Amygdala (tissue), 56 donors: ENCODE measurements at regions not wholly inside any gene's neighbourhood (a gene's known extent, or its start where the extent isn't known, plus 50 kb on each side); places are given as distances from the start of the nearest gene placed in this dataset.
"Not testable (repeated sequence)": the region's sequence is repeated elsewhere in the genome, so short reads cannot be mapped to it uniquely, and the experiment has no call there.

ENCODE experiments used
- DNase-seq, 56 donors: peaks; one replicate each; lab custom pipeline; 2025; lab: John Stamatoyannopoulos, UW

DNA sequence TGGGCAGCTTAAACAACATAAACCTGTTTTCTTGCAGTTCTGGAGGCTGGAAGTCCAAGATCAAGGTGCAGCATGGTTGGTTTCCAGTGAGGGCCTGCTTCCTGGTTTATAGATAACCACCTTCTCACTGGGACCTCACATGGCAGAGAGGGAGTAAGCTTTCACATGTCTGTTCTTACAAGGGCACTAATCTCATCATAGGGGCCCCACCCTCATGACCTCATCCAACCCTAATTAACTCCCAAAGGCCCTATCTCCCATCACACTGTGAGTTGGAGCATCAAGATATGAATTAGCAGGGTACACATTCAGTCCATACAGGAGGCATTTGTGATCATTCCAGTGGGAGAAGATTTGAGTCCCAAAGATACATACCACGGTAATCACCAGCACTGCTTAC lies 50.5 kb upstream of the GRIN2A start:
- no peak for DNase-seq

GRCh38 chr16:10239640-10240039 lies 57.4 kb upstream of the GRIN2A start:
- no peak for DNase-seq

- no peak for DNase-seq
Observed at GRCh38 chr16:10240854-10241613, 58.8 kb upstream of the GRIN2A start.

- DNase-seq = peak in 9 of 56 donors; percentile 5 to 33 (median 11)
Observed at GRCh38 chr16:10242097-10242496, 59.9 kb upstream of the GRIN2A start.

DNA sequence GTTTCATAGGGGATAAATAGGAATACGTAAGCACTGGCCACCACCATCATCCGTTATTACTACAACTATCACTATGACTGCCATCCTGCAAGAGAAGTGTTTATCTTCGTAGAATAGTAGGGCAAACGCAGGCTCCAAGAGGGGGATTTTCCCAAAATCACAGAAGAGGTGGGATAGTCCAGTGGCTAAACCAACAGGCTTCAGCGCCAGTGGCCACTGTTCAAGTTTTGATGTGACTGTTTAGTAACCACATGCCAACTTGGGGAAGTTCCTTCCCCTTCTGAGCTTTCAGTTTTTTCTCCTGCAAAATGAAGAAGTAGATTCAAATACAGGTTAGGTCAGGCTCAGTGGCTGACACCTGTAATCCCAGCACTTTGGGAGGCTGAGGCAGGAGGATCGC lies 60.7 kb upstream of the GRIN2A start:
- no peak for DNase-seq

DNA sequence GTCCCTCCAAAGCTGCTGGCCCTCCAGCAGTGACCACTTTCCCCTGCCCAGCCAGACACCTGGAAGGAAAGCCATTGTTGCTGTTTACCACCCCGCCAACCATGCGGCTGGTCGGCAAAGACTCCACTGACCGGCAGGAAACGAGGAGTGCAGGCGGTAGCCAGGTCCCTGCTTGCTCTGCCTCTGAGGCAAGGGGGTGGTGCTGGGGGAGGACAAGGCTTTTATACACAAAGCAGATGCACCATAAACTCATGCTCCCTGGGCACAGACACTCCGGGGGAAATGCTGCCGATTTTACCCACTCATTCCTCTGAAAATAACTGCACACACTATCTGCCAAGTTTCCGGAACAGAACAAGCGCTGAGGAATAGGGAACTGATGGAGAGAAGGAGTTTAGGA lies 62.8 kb upstream of the GRIN2A start:
- DNase-seq = peak in 16 of 56 donors; percentile 1 to 53 (median 8)

DNA sequence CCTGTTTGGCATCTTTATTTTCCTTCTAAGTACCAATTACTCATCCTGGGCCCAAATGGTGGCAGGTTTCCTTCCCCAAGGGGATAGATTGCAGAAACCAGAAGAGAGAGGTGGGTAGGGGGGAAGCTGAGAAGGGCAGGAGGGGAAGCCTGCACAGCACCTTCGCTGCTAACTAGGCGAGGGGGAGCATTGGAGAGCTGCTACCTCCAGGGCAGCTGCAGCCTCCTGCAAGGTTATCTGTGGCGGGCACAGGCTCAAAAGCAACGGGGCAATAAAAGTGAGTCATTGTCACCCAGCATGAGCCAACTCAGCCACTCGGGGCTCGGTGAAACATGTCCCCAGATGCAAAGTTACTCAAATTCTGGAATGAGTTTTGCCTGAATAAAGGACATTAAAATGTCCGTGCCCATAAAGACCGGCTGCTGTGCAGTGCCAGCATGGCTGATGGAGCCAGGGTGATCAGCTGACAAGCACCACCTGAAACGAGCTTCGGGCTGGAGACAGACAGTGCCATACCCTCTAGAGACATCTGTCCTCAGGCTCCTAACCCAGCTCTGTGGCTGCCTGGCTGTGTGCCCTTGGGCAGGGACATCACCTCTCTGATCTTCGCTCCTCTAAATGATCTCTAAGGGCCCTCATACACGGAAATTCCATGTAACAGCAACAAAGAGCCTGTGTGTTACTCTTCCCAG lies 68.1 kb upstream of the GRIN2A start:
- DNase-seq = no peak

- peak in 8 of 56 donors; percentile 2 to 40 (median 12) for DNase-seq
Observed at GRCh38 chr16:10252155-10252554, 69.9 kb upstream of the GRIN2A start.

- DNase-seq = no peak
Observed at GRCh38 chr16:10253409-10253808, 71.2 kb upstream of the GRIN2A start.

- DNase-seq = no peak
Observed at GRCh38 chr16:10255728-10256127, 73.5 kb upstream of the GRIN2A start.

- peak in 10 of 56 donors; percentile 1 to 39 (median 10) for DNase-seq
Observed at GRCh38 chr16:10256784-10257641, 74.8 kb upstream of the GRIN2A start.

DNA sequence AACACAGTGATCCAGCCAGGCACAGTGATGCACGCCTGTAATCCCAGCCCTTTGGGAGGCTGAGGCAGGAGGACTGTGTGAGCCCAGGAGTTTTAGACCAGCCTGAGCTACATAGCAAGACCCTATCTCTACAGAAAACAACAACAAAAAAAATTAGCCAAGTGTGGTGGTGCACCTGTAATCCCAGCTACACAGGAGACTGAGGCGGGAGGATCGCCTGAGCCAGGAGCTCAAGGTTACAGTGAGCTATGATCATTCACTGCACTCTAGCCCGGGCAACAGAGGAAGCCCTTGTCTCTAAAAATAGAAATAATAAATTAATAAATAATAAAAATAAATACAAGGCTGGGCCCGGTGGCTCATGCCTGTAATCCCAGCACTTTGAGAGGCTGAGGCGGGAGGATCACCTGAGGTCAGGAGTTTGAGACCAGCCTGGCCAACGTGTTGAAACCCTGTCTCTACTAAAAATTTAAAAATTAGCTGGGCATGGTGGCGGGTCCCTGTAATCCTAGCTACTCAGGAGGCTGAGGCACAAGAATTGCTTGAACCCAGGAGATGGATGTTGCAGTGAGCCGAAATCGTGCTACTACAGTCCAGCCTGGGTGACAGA lies 75.5 kb upstream of the GRIN2A start:
- not testable (repeated sequence) for DNase-seq

GRCh38 chr16:10258930-10259603 lies 76.8 kb upstream of the GRIN2A start:
- DNase-seq = peak in 7 of 56 donors; percentile 2 to 23 (median 6)

GRCh38 chr16:10261077-10261476 lies 78.8 kb upstream of the GRIN2A start:
- no peak for DNase-seq

DNA sequence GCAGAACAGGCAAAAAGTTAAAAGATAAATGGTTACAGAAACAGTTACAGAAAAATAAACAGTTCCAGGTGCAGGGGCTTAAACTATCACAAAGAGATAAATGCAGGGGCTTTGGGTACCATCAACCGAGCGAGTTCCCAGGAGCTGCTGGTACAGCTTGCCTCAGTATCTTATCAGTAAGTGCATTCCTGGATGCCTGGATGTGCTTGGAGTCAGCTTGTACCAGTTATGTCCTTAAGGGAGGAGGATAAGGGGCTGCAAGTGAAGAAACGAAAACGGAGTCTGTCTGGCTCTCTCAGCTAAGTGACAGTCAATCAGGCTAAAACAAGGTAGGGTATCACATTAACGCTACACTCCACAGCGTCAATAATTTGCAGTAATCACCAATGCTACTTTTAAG lies 79.3 kb upstream of the GRIN2A start:
- DNase-seq = not testable (repeated sequence)

DNA sequence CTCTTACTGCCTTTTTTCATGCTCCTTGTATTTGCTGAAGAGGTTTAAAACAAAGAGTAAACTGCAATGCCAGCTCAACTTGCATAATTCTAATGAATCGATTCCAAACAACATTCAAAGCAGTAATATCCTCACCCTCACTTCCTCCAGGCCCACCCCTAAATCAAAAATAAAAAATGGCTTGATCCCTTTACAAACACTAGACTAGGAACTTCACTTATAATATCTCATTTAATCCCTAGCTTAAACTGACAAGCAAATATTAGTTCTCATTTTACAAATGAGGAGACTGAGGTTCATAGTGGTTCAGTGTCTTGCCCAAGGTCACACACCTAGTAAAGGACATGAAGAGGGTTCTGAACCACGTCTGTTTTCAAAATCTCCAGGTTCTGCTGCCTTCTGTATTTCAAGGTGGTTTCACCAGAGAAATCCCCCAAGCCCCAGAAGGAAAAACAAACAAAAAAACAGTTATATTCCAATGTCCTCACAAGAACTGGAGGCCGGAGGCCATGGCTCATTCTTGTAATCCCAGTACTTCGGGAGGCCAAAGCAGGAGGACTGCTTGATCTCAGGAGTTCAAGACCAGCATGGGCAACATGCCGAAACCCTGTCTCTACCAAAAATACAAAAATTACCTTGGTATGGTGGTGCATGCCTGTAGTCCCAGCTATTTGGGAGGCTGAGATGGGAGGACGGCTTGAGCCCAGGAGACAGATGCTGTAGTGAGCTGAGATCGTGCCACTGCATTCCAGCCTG lies 80.3 kb upstream of the GRIN2A start:
- DNase-seq = no peak

DNA sequence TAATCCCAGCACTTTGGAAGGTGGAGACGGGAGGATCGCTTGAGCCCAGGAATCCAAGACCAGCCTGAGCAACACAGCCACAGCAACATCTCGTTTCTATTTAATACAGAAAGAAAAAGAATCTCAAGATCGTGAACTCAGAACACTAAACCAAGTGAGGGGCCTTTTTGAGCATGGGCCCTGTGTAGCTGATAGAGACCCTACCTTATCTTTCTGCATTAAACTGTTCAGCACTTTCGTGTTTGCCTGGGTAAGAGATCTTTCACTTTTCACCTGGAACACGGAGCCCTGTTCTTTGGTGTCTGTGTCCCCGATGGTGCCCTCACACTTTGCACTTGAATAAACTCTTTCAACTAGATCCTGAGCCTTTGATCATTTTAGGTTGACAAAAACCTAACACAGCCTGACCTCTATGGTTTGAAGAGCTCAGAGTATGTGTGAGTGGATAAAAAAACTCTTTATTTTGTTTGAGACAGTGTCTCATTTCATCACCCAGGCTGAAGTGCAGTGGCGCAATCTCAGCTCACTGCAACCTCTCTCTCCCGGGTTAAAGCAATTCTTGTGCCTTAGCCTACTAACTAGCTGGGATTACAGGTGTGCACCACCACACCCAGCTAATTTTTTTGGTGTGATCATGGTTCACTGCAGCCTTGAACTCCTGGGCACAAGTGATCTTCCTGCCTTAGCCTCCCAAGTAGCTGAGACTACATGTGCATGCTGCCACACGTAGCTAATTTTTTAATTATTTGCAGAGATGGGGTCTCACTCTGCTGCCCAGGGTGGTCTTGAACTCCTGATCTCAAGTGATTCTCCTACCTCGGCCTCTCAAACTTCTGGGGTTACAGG lies 83.8 kb upstream of the GRIN2A start:
- no peak for DNase-seq

DNA sequence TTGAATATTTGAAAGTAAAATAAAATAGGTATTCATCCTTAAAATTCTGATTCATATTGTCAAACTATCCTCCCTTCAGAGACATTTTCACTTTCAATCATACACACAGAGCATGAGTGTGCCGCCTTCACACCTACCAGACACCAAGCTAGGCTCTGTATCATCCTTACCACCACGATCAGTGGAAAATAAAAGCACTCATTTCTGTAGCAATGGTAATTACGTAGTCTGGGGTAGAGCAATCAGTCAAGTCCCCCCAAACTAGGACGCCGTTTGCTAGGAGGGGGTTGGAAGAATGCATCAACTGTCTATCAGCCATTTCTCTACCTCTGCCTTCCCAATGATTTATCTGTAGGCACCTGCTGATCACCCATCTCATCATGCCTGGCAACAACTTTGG lies 84.6 kb upstream of the GRIN2A start:
- DNase-seq = no peak
